ENCODE measurements at regions not wholly inside any gene's neighbourhood (a gene's known extent, or its start where the extent isn't known, plus 50 kb on each side); places are given as distances from the start of the nearest gene placed in this dataset.
"Not testable (repeated sequence)": the region's sequence is repeated elsewhere in the genome, so short reads cannot be mapped to it uniquely, and the experiment has no call there.

- not testable (repeated sequence) for H3K27me3 ChIP-seq (ENCODE audit: control insufficient read depth, insufficient read depth, low read length); H3K36me3 Mint-ChIP-seq; H3K9me3 ChIP-seq (ENCODE audit: control insufficient read depth in 2 of 2, low read length in 2 of 2); H3K27me3 Mint-ChIP-seq; H3K27ac ChIP-seq (ENCODE audit: insufficient read depth, low read length, poor library complexity, severe bottlenecking); H3K27ac Mint-ChIP-seq; ATAC-seq (ENCODE audit: low read depth in 2 of 2); H3K4me1 ChIP-seq (ENCODE audit: control insufficient read depth, insufficient read depth, low read length, poor library complexity, severe bottlenecking); H3K4me3 Mint-ChIP-seq; DNase-seq; H3K36me3 ChIP-seq (ENCODE audit: control insufficient read depth, insufficient read depth, low read length); H3K4me3 ChIP-seq (ENCODE audit: low read depth, low read length); H3K4me1 Mint-ChIP-seq
- H3K9me3 Mint-ChIP-seq, result peaks cover 0 to 19% (median 10%) of the 10 kb centered on the region in 7 donors
Measured at GRCh38 chr10:36734590-36734989, 390.8 kb upstream of the ANKRD30A start.

DNA sequence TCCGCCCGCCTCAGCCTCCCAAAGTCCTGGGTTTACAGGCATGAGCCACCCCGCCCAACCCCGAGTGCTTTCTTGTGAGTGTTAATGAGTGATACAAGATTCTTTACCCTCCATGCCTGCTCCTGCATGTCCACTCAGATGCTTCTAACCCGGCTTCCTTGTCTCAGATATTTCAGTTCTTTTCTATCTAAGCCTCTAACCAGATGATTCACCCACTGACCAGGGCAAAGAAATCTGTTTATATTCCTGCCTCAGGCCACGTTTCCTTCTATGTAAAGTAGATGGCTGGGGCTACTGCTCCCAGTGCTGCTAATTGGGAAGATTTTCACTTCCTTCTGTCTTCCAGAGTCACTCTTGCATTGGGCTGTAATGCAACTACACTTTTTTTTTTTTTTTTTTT lies 395.1 kb upstream of the ANKRD30A start:
- ATAC-seq (ENCODE audit: low read depth in 2 of 2) (no peak), DNase-seq (no peak)
- H3K36me3 ChIP-seq (ENCODE audit: control insufficient read depth, insufficient read depth, low read length), result no peaks in the 10 kb centered on the region
- H3K4me3 ChIP-seq (ENCODE audit: low read depth, low read length), result no peak overlapping the region
- Mint-ChIP-seq H3K27ac (no peak overlapping the region), H3K27me3 (no peaks in the 10 kb centered on the region), H3K4me3 (no peak overlapping the region), H3K4me1 (no peaks in the 10 kb centered on the region), H3K36me3 (no peaks in the 10 kb centered on the region), H3K9me3 (peaks cover 0 to 21% (median 9%) of the 10 kb centered on the region in 7 donors)
- H3K27ac ChIP-seq (ENCODE audit: insufficient read depth, low read length, poor library complexity, severe bottlenecking), result no peak overlapping the region
- H3K4me1 ChIP-seq (ENCODE audit: control insufficient read depth, insufficient read depth, low read length, poor library complexity, severe bottlenecking), result no peaks in the 10 kb centered on the region
- H3K9me3 ChIP-seq (ENCODE audit: control insufficient read depth in 2 of 2, low read length in 2 of 2), result no peaks in the 10 kb centered on the region
- no peaks in the 10 kb centered on the region for H3K27me3 ChIP-seq (ENCODE audit: control insufficient read depth, insufficient read depth, low read length)

DNA sequence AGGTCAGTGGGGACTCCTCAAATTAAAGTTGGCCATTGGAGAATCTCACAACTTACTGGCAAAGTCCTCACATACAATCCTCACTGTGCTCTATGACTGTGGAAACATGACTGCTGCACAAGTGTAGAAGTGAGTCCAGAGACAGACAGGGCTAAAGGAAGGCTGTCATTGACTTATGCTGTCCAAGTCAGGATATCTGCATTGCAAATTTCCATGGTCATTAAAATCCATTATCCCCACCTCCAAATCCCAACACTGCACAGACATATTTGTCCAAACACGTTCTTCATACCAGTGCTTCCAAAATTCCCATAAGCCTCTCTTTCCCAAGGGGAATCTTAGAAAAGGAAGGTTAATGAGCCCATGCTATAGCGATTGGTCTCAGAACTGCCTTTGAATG lies 396.8 kb upstream of the ANKRD30A start:
- Mint-ChIP-seq H3K36me3 (no peaks in the 10 kb centered on the region), H3K27me3 (no peaks in the 10 kb centered on the region), H3K9me3 (peaks cover 0 to 24% (median 8%) of the 10 kb centered on the region in 7 donors), H3K4me3 (no peak overlapping the region), H3K27ac (no peak overlapping the region), H3K4me1 (no peaks in the 10 kb centered on the region)
- H3K27me3 ChIP-seq (ENCODE audit: control insufficient read depth, insufficient read depth, low read length), result no peaks in the 10 kb centered on the region
- no peak overlapping the region for H3K4me3 ChIP-seq (ENCODE audit: low read depth, low read length)
- no peak overlapping the region for H3K27ac ChIP-seq (ENCODE audit: insufficient read depth, low read length, poor library complexity, severe bottlenecking)
- no peaks in the 10 kb centered on the region for H3K4me1 ChIP-seq (ENCODE audit: control insufficient read depth, insufficient read depth, low read length, poor library complexity, severe bottlenecking)
- H3K36me3 ChIP-seq (ENCODE audit: control insufficient read depth, insufficient read depth, low read length), result no peaks in the 10 kb centered on the region
- ATAC-seq (ENCODE audit: low read depth in 2 of 2), result no peak
- H3K9me3 ChIP-seq (ENCODE audit: control insufficient read depth in 2 of 2, low read length in 2 of 2), result no peaks in the 10 kb centered on the region
- DNase-seq, result no peak

GRCh38 chr10:36725581-36726520 lies 399.5 kb upstream of the ANKRD30A start:
- ATAC-seq (ENCODE audit: low read depth in 2 of 2), result no peak
- H3K36me3 ChIP-seq (ENCODE audit: control insufficient read depth, insufficient read depth, low read length), result no peaks in the 10 kb centered on the region
- Mint-ChIP-seq H3K27me3 (no peaks in the 10 kb centered on the region), H3K27ac (no peak overlapping the region), H3K9me3 (peaks cover 2 to 18% (median 10%) of the 10 kb centered on the region in 7 donors), H3K4me3 (no peak overlapping the region), H3K36me3 (no peaks in the 10 kb centered on the region), H3K4me1 (no peaks in the 10 kb centered on the region)
- no peak overlapping the region for H3K27ac ChIP-seq (ENCODE audit: insufficient read depth, low read length, poor library complexity, severe bottlenecking)
- H3K9me3 ChIP-seq (ENCODE audit: control insufficient read depth in 2 of 2, low read length in 2 of 2), result no peaks in the 10 kb centered on the region
- no peaks in the 10 kb centered on the region for H3K4me1 ChIP-seq (ENCODE audit: control insufficient read depth, insufficient read depth, low read length, poor library complexity, severe bottlenecking)
- no peak for DNase-seq
- no peak overlapping the region for H3K4me3 ChIP-seq (ENCODE audit: low read depth, low read length)
- no peaks in the 10 kb centered on the region for H3K27me3 ChIP-seq (ENCODE audit: control insufficient read depth, insufficient read depth, low read length)

GRCh38 chr10:36722777-36723176 lies 402.6 kb upstream of the ANKRD30A start:
- no peak overlapping the region for H3K27ac Mint-ChIP-seq
- H3K9me3 ChIP-seq (ENCODE audit: control insufficient read depth in 2 of 2, low read length in 2 of 2), result no peaks in the 10 kb centered on the region
- H3K9me3 Mint-ChIP-seq, result peaks cover 0 to 16% (median 7%) of the 10 kb centered on the region in 7 donors
- no peak overlapping the region for H3K4me3 ChIP-seq (ENCODE audit: low read depth, low read length)
- H3K36me3 Mint-ChIP-seq, result no peaks in the 10 kb centered on the region
- ATAC-seq (ENCODE audit: low read depth in 2 of 2) (no peak), DNase-seq (no peak)
- no peak overlapping the region for H3K27ac ChIP-seq (ENCODE audit: insufficient read depth, low read length, poor library complexity, severe bottlenecking)
- no peaks in the 10 kb centered on the region for H3K36me3 ChIP-seq (ENCODE audit: control insufficient read depth, insufficient read depth, low read length)
- no peaks in the 10 kb centered on the region for H3K4me1 Mint-ChIP-seq
- no peaks in the 10 kb centered on the region for H3K27me3 ChIP-seq (ENCODE audit: control insufficient read depth, insufficient read depth, low read length)
- H3K4me3 Mint-ChIP-seq, result no peak overlapping the region
- H3K4me1 ChIP-seq (ENCODE audit: control insufficient read depth, insufficient read depth, low read length, poor library complexity, severe bottlenecking), result no peaks in the 10 kb centered on the region
- no peaks in the 10 kb centered on the region for H3K27me3 Mint-ChIP-seq

DNA sequence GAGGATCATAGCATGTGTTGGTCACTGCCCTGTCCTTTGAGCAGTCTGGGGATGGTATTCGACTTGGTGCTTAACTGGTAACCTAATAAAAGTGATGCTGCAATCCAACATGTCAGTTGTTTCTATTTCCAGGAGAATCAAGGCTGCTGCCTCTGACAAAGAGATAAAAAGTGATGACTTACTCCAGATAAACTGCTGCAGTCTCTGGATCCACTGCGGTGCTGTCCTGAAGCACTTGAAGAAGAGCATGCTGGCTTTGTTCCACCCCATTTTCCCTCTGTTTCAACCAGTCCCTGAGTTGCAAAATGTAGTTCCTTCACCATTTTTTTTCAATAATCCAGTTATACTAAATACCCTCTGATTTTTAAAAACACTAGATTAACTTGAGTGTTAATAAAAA lies 403.5 kb upstream of the ANKRD30A start:
- Mint-ChIP-seq H3K9me3 (peaks cover 0 to 16% (median 12%) of the 10 kb centered on the region in 7 donors), H3K27ac (no peak overlapping the region), H3K27me3 (no peaks in the 10 kb centered on the region), H3K4me1 (no peaks in the 10 kb centered on the region), H3K4me3 (no peak overlapping the region), H3K36me3 (no peaks in the 10 kb centered on the region)
- Histone ChIP-seq H3K4me1 (ENCODE audit: control insufficient read depth, insufficient read depth, low read length, poor library complexity, severe bottlenecking) (no peaks in the 10 kb centered on the region), H3K27me3 (ENCODE audit: control insufficient read depth, insufficient read depth, low read length) (no peaks in the 10 kb centered on the region), H3K4me3 (ENCODE audit: low read depth, low read length) (no peak overlapping the region), H3K36me3 (ENCODE audit: control insufficient read depth, insufficient read depth, low read length) (no peaks in the 10 kb centered on the region), H3K9me3 (ENCODE audit: control insufficient read depth in 2 of 2, low read length in 2 of 2) (no peaks in the 10 kb centered on the region), H3K27ac (ENCODE audit: insufficient read depth, low read length, poor library complexity, severe bottlenecking) (no peak overlapping the region)
- ATAC-seq (ENCODE audit: low read depth in 2 of 2), result no peak
- DNase-seq, result no peak

DNA sequence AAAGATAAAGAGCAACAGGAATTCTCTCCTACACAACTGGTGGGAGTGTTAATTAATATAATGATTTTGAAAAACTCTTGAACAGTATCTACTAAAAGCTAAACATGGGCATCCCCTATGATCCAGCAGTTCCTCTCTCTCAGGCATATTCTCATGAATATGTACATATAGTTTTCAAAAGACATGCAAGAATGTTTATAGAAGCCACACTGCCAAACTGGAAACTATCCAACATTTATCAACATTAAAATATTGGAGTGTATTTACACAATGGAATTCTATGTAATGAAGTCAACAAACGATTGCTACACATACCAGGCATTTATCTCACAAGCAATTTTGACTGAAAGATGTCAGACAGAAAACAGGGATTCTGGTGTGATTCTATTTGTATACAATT lies 404.5 kb upstream of the ANKRD30A start:
- Histone ChIP-seq H3K9me3 (ENCODE audit: control insufficient read depth in 2 of 2, low read length in 2 of 2) (no peaks in the 10 kb centered on the region), H3K4me3 (ENCODE audit: low read depth, low read length) (no peak overlapping the region), H3K27ac (ENCODE audit: insufficient read depth, low read length, poor library complexity, severe bottlenecking) (no peak overlapping the region), H3K4me1 (ENCODE audit: control insufficient read depth, insufficient read depth, low read length, poor library complexity, severe bottlenecking) (no peaks in the 10 kb centered on the region), H3K36me3 (ENCODE audit: control insufficient read depth, insufficient read depth, low read length) (no peaks in the 10 kb centered on the region), H3K27me3 (ENCODE audit: control insufficient read depth, insufficient read depth, low read length) (no peaks in the 10 kb centered on the region)
- DNase-seq (no peak), ATAC-seq (ENCODE audit: low read depth in 2 of 2) (no peak)
- no peaks in the 10 kb centered on the region for H3K36me3 Mint-ChIP-seq
- no peak overlapping the region for H3K4me3 Mint-ChIP-seq
- H3K27me3 Mint-ChIP-seq, result no peaks in the 10 kb centered on the region
- peaks cover 0 to 21% (median 15%) of the 10 kb centered on the region in 7 donors for H3K9me3 Mint-ChIP-seq
- H3K4me1 Mint-ChIP-seq, result no peaks in the 10 kb centered on the region
- no peak overlapping the region for H3K27ac Mint-ChIP-seq

GRCh38 chr10:36717118-36717517 lies 408.3 kb upstream of the ANKRD30A start:
- H3K36me3 ChIP-seq (ENCODE audit: control insufficient read depth, insufficient read depth, low read length), result no peaks in the 10 kb centered on the region

More at GRCh38 chr10:36717118-36717517, 408.3 kb upstream of the ANKRD30A start:
- Mint-ChIP-seq H3K9me3 (peaks cover 0 to 22% (median 14%) of the 10 kb centered on the region in 7 donors), H3K27ac (no peak overlapping the region), H3K27me3 (no peaks in the 10 kb centered on the region), H3K4me1 (no peaks in the 10 kb centered on the region), H3K4me3 (no peak overlapping the region), H3K36me3 (no peaks in the 10 kb centered on the region)
- no peaks in the 10 kb centered on the region for H3K4me1 ChIP-seq (ENCODE audit: control insufficient read depth, insufficient read depth, low read length, poor library complexity, severe bottlenecking)
- ATAC-seq (ENCODE audit: low read depth in 2 of 2) (no peak), DNase-seq (no peak)
- H3K4me3 ChIP-seq (ENCODE audit: low read depth, low read length), result no peak overlapping the region
- no peak overlapping the region for H3K27ac ChIP-seq (ENCODE audit: insufficient read depth, low read length, poor library complexity, severe bottlenecking)
- H3K27me3 ChIP-seq (ENCODE audit: control insufficient read depth, insufficient read depth, low read length), result no peaks in the 10 kb centered on the region
- H3K9me3 ChIP-seq (ENCODE audit: control insufficient read depth in 2 of 2, low read length in 2 of 2), result no peaks in the 10 kb centered on the region
